ENCODE measurements at regions not wholly inside any gene's neighbourhood (a gene's known extent, or its start where the extent isn't known, plus 50 kb on each side); places are given as distances from the start of the nearest gene placed in this dataset.
"Not testable (repeated sequence)": the region's sequence is repeated elsewhere in the genome, so short reads cannot be mapped to it uniquely, and the experiment has no call there.

- DNase-seq = no peak
Observed at GRCh38 chr14:21941885-21942284, 268.3 kb upstream of the OR4E1 start.

GRCh38 chr14:21940887-21941856, 267.6 kb upstream of the OR4E1 start:
- peak in 1 of 2 experiments; percentile 15 for DNase-seq

- DNase-seq = no peak
Observed at GRCh38 chr14:21939836-21940235, 266.2 kb upstream of the OR4E1 start.

DNA sequence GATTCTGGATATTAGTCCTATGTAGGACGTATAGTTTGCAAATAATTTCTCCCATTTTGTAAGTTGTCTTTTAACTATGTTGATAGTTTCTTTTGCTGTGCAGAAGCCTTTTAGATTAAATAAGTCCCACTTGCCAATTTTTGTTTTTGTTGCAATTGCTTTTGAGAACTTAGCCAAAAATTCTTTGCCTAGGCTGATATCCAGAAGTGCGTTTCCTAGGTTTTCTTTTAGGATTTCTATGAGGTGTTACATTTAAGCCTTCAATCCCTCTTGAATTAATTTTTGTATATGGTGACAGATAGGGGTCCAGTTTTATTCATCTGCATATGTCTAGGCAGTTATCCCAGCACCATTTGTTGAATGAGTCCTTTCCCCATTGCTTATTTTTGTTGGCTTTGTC, 264.4 kb upstream of the OR4E1 start:
- DNase-seq = no peak

- DNase-seq = no peak
Observed at GRCh38 chr14:21933681-21934080, 260.1 kb upstream of the OR4E1 start.

DNA sequence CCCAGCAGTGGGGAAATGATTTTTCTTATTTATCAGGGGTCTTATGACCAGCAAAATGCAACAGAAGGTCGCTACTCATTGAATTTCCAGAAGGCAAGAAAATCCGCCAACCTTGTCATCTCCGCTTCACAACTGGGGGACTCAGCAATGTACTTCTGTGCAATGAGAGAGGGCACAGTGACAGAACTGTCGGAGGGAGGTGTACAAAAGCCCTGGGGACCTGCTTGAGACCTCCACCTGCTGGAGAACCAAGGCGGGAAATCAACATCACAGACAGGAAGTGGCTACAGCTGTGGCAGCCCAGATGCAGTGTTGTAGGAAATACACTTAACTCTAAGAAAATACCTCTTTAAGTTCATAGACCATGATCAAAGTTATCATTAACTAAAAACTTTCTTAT, 250.9 kb upstream of the OR4E1 start:
- peak; percentile 17 to 68 for DNase-seq

DNA sequence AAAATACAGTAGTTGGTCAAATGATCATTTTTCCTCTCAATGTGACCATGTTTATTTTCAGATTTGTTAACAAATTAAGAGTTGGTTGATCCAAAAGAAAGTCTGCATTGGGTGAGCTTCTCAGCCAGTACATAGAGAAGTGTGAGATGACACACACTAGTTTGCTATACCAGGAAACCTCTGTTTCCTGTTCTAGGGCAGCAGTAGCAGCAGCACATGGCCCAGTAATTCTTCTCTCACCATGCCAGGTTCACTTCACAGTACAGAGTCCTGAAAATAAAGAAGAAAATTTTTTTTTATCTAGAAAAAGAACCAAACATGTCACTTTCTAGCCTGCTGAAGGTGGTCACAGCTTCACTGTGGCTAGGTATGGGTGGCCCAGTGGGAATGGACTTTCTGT, 250.2 kb upstream of the OR4E1 start:
- peak in 1 of 2 experiments; percentile 47 for DNase-seq

DNA sequence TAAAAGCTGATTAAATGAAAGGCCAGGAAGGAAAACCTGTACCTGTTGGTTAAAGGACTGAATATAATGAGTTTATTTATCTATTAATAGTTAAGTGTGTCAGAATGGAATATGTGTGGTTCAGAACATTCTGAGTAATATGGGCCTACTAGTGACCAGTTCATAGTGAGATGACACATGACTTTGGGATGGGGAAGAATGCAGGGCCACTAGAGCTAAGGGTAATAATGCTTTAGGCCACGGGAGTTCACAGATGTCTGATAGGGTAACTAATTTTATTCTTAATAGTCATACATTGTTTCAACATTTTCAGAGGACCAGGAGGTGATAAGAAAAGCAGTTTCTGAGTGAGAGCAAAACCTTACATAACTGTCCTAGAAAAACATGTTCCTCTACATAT, 247.8 kb upstream of the OR4E1 start:
- DNase-seq = no peak

DNA sequence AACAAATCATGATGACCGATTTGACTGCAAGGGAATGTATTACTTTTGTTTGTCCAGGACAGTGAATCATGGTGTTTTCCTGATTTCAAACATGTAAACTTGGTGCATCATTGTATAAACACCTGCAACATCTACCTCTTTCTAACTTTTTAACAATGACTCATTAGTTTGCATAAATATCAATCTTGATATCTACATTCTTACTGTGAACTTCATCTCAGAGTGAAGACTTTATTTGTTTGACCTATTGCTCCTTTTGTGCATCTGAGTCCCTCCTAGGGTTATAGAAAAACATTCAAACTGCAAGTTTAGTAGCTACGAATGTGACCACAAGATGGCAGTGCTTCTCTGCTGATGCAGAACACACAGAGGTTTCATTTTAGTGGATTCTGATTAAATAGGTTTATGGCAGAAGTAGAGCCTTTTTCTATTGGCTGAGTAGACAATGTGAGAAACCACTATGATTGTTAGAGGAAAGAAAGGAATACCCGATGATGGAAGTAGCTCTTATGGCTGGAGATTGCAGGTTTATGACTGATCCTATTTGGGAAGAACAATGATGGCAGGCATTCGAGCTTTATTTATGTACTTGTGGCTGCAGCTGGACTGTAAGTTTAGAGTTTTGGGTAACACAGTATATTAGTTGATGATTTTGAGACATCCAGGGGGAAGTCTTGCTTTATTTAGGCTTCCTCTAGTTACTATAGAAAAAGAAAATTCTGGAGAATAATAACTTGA, 244.2 kb upstream of the OR4E1 start:
- peak; percentile 28 to 51 for DNase-seq

DNA sequence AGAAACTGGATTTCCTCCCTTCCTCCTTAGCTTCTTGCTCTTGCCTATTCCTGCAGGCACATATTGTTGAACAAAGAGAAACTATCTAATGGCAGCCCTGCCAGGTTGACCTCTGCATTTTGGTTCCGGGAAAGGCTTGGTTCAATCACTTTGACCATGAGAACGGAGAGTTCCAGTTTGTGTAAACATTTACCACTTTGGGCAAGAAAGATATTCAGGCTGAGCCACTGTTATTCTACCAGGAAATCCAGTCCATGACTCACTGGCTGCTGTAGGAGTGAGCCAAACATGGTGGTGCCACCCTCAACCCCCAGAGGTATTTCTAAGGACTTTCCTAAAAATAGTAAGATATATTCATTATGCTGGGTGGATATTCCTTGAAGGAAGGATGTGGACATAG, 242.2 kb upstream of the OR4E1 start:
- DNase-seq = no peak

DNA sequence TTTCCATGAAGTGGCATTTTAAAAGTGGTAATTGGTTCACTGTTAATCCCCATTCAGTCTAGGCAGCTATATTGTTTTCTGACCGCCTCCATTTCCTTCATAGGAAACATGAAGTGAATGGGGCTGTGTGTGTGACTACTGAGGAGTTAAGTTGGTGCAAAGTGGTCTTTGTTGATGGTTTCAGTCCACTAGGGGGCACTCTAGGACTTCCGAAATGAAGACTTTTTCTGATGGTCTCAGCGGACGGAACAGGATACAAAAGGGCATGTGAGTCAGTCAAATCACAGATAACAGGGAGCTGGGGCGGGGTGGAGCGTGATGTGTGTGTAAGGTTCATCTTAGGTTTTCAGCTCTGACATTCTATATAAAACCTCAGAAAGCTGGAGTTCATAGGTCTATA, 240.1 kb upstream of the OR4E1 start:
- peak; percentile 52 to 78 for DNase-seq

DNA sequence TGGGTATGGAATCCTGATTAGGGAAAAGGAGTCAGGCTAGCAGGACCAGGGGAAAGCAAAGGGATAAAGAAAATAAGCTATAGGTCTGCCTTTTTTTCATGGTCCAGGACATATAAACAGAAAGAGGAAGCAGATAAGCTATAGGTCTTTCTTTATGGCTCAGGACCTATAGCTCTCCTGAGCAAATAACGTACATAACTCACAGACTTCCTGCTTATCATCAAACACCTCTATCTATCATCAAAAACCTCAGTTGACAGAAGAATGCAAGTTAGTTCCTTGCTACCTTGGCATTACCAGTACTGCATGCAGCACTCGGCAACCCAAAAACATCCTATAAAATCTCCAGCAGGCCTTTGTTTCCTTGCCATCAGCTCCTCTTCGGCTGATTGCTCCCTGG, 238.7 kb upstream of the OR4E1 start:
- no peak for DNase-seq

DNA sequence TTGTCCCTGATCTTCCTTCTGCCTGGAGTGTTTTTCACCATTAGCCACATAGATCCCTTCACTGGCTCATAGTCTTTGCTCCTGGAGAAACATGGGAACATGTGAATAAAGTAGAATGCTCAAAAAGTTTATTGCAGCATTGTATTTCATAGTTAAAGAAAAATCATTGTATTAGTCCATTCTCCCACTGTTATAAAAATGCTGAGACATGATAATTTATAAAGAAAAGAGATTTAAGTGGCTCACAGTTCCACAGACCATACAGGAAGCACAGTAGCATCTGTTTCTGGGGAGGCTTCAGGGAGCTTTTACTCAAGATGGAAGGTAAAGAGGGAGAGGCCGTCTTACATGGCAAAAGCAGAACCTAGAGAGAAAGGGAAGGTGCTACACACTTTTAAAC, 238.3 kb upstream of the OR4E1 start:
- DNase-seq = no peak

GRCh38 chr14:21910260-21910659, 236.6 kb upstream of the OR4E1 start:
- no peak for DNase-seq

DNA sequence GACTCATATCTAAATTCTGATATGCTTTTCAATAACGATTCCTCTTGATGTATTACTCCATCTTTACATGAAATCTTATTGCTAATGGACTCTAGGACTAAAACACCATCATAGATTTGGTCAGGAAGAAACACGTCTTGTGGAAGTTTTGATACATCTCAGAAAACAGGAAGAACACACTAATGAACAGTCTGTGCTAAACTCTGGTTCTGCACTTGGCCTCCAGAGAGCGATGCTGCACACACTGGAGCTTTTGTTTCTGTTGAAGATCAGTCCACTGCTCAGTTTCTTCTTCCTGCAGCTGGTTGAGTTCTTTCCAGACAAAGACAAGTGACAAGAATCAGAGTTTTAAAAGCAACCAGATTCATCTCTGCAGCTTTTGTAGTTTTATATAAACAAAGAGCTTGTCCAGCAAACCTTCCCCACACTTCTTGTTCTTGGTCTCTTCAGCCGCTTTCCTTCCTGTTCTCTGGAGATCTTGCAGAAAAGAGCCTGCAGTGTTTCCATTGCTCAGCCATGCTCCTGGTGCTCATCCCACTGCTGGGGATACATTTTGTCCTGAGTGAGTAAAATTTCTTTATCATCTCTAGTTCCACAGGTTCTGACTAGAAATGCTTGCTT, 229.1 kb upstream of the OR4E1 start:
- peak in 1 of 2 experiments; percentile 6 for DNase-seq

DNA sequence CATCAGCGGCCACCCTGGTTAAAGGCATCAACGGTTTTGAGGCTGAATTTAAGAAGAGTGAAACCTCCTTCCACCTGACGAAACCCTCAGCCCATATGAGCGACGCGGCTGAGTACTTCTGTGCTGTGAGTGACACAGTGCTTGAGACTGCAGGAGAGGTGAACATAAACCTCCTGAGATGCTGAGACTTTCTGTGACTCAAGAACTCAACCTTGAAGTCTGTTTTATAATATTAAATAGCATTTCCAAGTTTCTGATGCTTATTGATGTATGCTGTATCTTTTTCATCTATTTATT, 221.2 kb upstream of the OR4E1 start:
- DNase-seq = not testable (repeated sequence)

GRCh38 chr14:21894003-21894897, 220.6 kb upstream of the OR4E1 start:
- DNase-seq = peak; percentile 35 to 47

GRCh38 chr14:21891921-21892320, 218.3 kb upstream of the OR4E1 start:
- no peak for DNase-seq

DNA sequence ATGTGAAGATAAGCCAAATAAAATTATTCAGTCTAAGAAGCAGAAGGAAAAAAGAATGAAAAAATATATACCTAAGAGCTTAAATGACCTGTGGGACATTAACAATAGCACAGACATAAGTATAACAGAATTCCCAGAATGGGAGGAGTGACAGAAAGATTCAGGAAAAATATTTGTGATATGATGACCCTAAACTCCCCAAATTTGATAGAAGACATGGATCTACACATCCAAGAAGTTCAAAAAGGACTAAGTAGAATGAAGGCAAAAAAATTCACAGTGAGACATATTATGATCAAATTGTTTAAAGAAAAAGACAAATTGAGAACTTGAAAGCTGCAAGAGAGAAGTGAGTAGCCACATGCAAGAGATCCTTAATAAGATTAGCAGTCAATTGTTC, 211.4 kb upstream of the OR4E1 start:
- no peak for DNase-seq

DNA sequence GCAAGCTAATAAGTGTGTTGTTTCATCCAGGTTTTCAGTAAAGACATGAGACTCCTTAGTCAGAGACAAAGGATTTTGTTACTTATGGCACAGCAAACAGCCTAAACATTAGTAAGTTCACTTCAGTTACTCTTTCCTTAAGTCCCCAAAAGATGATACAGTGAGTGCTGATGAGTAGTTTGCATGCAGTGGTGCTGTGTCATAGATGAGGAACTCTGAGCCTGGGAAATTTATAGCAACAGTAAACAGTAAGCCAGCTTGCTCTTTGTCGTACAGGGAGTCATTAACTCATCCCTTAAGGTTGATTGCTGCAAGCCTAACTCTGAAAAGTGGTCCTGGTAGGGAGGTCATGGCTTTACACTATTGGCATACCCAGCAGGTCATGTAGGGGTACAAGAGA, 208.6 kb upstream of the OR4E1 start:
- no peak for DNase-seq

DNA sequence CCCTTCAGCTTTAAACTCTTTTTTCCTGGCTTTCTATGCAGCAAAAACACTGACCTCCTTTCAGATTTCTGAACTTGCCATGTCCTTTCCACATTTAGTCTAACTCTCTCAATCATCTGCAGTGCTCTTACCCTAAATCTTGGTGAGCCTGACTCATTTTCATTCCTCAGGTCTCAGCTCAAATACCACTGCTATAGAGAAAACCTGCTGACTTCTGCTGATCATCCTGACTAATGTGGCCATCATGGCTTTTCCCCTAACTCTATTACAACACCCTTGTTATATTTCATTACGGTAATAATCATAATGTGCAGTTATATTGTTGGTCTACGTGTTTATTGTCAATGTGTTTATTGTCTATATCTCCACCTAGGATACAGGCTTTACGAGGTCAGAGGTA, 207.3 kb upstream of the OR4E1 start:
- DNase-seq = no peak

DNA sequence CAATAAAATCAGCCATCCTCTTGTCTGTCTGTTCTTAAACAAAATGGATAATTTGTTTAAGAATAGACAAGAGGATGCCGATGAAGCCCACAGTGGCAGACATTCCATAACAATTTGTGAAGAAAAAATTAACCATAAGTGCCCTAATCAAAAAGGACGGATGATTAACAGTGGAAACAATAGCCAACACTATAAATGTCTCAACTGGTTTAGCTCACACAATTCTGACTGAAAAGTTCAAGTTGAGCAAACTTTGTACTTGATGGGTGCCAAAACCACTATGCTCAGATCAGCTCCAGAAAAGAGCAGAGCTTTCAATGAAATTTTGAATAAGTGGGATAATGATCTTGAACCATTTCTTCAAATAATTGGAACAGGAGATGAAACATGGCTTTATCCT, 202.2 kb upstream of the OR4E1 start:
- DNase-seq = no peak

- no peak for DNase-seq
Observed at GRCh38 chr14:21874946-21875345, 201.3 kb upstream of the OR4E1 start.

Measured in stimulated activated CD4-positive, alpha-beta T cell treated with anti-CD3 and anti-CD28 coated beads, Interleukin-4, amount 100 ng/mL, for 4 hours (primary cell).